GM23338 (cell line): ENCODE measurements at regions not wholly inside any gene's neighbourhood (a gene's known extent, or its start where the extent isn't known, plus 50 kb on each side); places are given as distances from the start of the nearest gene placed in this dataset.

ENCODE experiments used
- CREB1 ChIP-seq: fragments of 250-450 bp; sonication (Bioruptor Pico); IDR thresholded peaks from 2 replicates; pipeline ENCODE4 v1.5.0; 2020; ENCODE audit warnings: low read depth, mild to moderate bottlenecking, moderate library complexity
- EZH2 ChIP-seq: fragments of 200-600 bp; sonication (generic); IDR thresholded peaks from one replicate; pipeline ENCODE4 v1.8.0; 2017; ENCODE audit warnings: antibody characterized with exemption, mild to moderate bottlenecking, low read depth; ENCODE audit not compliant: unreplicated experiment
- EZH2phosphoT487 ChIP-seq: fragments of 200-600 bp; sonication (generic); IDR thresholded peaks from one replicate; pipeline ENCODE4 v1.8.1; 2018; ENCODE audit warnings: antibody characterized with exemption; ENCODE audit not compliant: unreplicated experiment
- POLR2AphosphoS5 ChIP-seq: IDR thresholded peaks from 2 replicates; pipeline ENCODE4 v1.6.1; 2016; ENCODE audit warnings: antibody characterized with exemption, low read depth
- TF ChIP-seq, protein P1 (sequence below), 2 experiments: fragments of 200-600 bp in 1 of 2; sonication (generic) in 1 of 2; conservative IDR thresholded peaks; 2 replicates each; pipeline versions ENCODE4 v1.5.1 to v1.6.1; 2016 to 2017; ENCODE audit warnings: antibody characterized with exemption in 2 of 2, low read depth in 2 of 2, mild to moderate bottlenecking in 2 of 2, moderate library complexity in 1 of 2
- TF ChIP-seq, protein P2 (sequence below): IDR thresholded peaks from one replicate; pipeline ENCODE4 v1.6.1; 2018; ENCODE audit warnings: antibody characterized with exemption; ENCODE audit not compliant: unreplicated experiment

DNA sequence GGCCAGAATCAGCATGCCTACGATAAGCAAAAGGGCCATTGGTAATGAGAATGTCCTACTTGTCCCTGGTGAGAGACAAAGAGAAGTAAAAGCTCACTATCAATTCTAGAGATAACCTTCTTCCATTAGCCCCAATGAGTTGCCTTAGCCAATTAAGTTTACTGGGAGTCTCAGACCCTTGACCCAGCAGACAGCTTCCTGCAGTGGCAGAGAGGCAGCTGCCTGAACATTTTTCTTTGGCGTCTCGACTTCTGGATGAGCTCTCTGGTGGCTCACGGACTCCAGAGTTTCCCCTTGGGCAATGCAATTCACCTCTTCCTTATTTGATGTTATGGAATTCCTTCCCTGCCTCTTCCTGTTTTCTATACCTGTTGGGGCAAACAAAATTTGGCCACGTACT is 1034.4 kb downstream of the NAALADL2 start:
- TF ChIP-seq EZH2phosphoT487 (no peak), EZH2 (no peak), POLR2AphosphoS5 (no peak), CREB1 (CRISPR knock-in tag) (no peak)
- TF ChIP-seq, protein P1, sequence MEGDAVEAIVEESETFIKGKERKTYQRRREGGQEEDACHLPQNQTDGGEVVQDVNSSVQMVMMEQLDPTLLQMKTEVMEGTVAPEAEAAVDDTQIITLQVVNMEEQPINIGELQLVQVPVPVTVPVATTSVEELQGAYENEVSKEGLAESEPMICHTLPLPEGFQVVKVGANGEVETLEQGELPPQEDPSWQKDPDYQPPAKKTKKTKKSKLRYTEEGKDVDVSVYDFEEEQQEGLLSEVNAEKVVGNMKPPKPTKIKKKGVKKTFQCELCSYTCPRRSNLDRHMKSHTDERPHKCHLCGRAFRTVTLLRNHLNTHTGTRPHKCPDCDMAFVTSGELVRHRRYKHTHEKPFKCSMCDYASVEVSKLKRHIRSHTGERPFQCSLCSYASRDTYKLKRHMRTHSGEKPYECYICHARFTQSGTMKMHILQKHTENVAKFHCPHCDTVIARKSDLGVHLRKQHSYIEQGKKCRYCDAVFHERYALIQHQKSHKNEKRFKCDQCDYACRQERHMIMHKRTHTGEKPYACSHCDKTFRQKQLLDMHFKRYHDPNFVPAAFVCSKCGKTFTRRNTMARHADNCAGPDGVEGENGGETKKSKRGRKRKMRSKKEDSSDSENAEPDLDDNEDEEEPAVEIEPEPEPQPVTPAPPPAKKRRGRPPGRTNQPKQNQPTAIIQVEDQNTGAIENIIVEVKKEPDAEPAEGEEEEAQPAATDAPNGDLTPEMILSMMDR (conservative IDR thresholded peaks at IDR 0.05; ENCODE audit: low read depth in 2 of 2), result no peak
- TF ChIP-seq, protein P2, sequence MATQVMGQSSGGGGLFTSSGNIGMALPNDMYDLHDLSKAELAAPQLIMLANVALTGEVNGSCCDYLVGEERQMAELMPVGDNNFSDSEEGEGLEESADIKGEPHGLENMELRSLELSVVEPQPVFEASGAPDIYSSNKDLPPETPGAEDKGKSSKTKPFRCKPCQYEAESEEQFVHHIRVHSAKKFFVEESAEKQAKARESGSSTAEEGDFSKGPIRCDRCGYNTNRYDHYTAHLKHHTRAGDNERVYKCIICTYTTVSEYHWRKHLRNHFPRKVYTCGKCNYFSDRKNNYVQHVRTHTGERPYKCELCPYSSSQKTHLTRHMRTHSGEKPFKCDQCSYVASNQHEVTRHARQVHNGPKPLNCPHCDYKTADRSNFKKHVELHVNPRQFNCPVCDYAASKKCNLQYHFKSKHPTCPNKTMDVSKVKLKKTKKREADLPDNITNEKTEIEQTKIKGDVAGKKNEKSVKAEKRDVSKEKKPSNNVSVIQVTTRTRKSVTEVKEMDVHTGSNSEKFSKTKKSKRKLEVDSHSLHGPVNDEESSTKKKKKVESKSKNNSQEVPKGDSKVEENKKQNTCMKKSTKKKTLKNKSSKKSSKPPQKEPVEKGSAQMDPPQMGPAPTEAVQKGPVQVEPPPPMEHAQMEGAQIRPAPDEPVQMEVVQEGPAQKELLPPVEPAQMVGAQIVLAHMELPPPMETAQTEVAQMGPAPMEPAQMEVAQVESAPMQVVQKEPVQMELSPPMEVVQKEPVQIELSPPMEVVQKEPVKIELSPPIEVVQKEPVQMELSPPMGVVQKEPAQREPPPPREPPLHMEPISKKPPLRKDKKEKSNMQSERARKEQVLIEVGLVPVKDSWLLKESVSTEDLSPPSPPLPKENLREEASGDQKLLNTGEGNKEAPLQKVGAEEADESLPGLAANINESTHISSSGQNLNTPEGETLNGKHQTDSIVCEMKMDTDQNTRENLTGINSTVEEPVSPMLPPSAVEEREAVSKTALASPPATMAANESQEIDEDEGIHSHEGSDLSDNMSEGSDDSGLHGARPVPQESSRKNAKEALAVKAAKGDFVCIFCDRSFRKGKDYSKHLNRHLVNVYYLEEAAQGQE, result no peak
